ENCODE measurements at regions not wholly inside any gene's neighbourhood (a gene's known extent, or its start where the extent isn't known, plus 50 kb on each side); places are given as distances from the start of the nearest gene placed in this dataset.

GRCh38 chr13:104206450-104207044 is 1140.3 kb upstream of the SLC10A2 start:
- no peak overlapping the region for H3K23ac ChIP-seq (ENCODE audit: low read depth, low read length)
- intact Hi-C loops (cut with micrococcal nuclease) (no loop called here), in situ Hi-C loops (cut with MboI; ENCODE audit: low sequenced_read_pairs) (no loop called here), dilution Hi-C loops (cut with HindIII; ENCODE audit: low sequenced_read_pairs, unreplicated experiment) (no loop called here)
- no peak overlapping the region for H3K56ac ChIP-seq (ENCODE audit: extremely low read depth, insufficient read depth, low read length)
- H3K4me2 ChIP-seq (ENCODE audit: low read depth, low read length): no peak overlapping the region
- no TSS peak for BruUV-seq (replicated peaks)
- no peak overlapping the region for H2AK9ac ChIP-seq (replicated peaks; ENCODE audit: low read depth, low read length, poor library complexity)
- no peak overlapping the region for H3K18ac ChIP-seq (ENCODE audit: low read depth, low read length)
- no peak overlapping the region for H2AK5ac ChIP-seq (ENCODE audit: low read depth, low read length)
- no peak overlapping the region for H2BK120ac ChIP-seq (ENCODE audit: low read depth, low read length)
- no peak overlapping the region for H3K14ac ChIP-seq (replicated peaks; ENCODE audit: low read depth, low read length)
- H4K5ac ChIP-seq (ENCODE audit: low read depth, low read length): no peak overlapping the region
- no peaks in the 10 kb centered on the region for H4K20me1 ChIP-seq (ENCODE audit: insufficient read depth, low read length)
- ATAC-seq (ENCODE audit: low read depth) (no peak), DNase-seq (no peak)
- ChIA-PET CTCF (interaction anchor here (0.6 kb wide), 1 partner anchor 1012 kb away, joined by 4 read pairs; no protein-coding TSS in a partner anchor), POLR2A (ENCODE audit: unreplicated experiment) (no interaction called here)
- no peak overlapping the region for H4K91ac ChIP-seq (ENCODE audit: insufficient read depth, low read depth, low read length)
- no peak overlapping the region for H3K4me3 ChIP-seq (ENCODE audit: insufficient read depth, low read depth, low read length)
- H2AFZ ChIP-seq (replicated peaks; ENCODE audit: low read length, poor library complexity): no peak overlapping the region
- no peak overlapping the region for H3K9ac ChIP-seq (ENCODE audit: low read depth, low read length)
- no peak overlapping the region for H4K8ac ChIP-seq (ENCODE audit: low read depth in 2 of 2, low read length in 2 of 2)
- no peaks in the 10 kb centered on the region for H3K27me3 ChIP-seq (ENCODE audit: control insufficient read depth, insufficient read depth, low read length)
- H2BK5ac ChIP-seq (ENCODE audit: low read depth, low read length, poor library complexity, severe bottlenecking): no peak overlapping the region
- no peaks in the 10 kb centered on the region for H3K79me1 ChIP-seq (ENCODE audit: low read depth in 1 of 2, low read length in 2 of 2)
- WGBS, 2 experiments (ENCODE audit: extremely low coverage in 2 of 2, insufficient read length in 1 of 2): 90 to 100% methylated on average over 1 to 2 of the region's 6 CpGs
- no peaks in the 10 kb centered on the region for H3K4me1 ChIP-seq (ENCODE audit: control insufficient read depth, insufficient read depth, low read length)
- TF ChIP-seq RFX5 (IDR thresholded peaks at IDR 0.05; ENCODE audit: low read depth, low read length) (no peak), RAD21 (IDR thresholded peaks at IDR 0.05; ENCODE audit: low read length) (no peak), USF2 (IDR thresholded peaks at IDR 0.05; ENCODE audit: low read depth, low read length) (no peak)
- peaks cover 2% of the 10 kb centered on the region; the same call in 1 of the 2 replicates for H3K9me3 ChIP-seq (ENCODE audit: control insufficient read depth, insufficient read depth, low read length)
- H3K9me1 ChIP-seq (ENCODE audit: insufficient read depth, low read length): no peaks in the 10 kb centered on the region
- H3K36me3 ChIP-seq (ENCODE audit: control insufficient read depth, insufficient read depth, low read length): no peaks in the 10 kb centered on the region
- no peak overlapping the region for H3K27ac ChIP-seq (ENCODE audit: insufficient read depth, low read length)
- no peak overlapping the region for H3K4ac ChIP-seq (ENCODE audit: low read depth, low read length)
- H2BK15ac ChIP-seq (ENCODE audit: low read depth, low read length): no peak overlapping the region
- no peak overlapping the region for H2BK20ac ChIP-seq (ENCODE audit: low read depth, low read length)

Measured in IMR-90 (cell line).